ENCODE measurements at regions not wholly inside any gene's neighbourhood (a gene's known extent, or its start where the extent isn't known, plus 50 kb on each side); places are given as distances from the start of the nearest gene placed in this dataset.

DNA sequence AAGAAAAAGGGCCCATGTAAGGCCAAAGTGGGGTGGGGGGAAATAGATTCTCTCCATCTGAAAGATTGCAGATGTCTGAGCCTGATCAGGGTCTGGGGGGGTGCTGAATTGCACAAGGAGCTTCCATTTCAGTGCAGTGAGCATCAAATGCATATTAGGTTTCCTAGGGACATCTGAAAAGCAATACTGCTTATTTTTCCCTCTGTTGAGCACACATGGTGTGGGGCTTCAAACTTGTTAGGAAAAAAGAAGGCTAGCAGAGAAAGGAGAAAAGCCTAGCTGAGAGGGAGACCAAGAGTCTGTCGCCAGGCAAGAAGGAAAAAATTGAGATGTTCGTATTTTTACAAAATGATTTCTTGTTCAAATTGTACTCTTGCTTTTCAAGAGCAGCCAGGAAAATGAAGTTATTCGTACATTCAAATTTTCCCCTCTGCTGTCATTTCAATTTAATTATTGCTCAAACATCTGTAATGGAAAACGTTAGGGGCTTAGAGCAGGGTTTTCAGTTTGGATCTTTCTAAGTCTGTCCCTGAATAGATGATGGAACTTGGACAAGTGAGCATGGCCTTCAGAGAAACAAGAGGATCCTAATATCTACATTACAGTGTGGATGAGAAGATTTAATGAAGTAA is 191.9 kb upstream of the GAS1 start:
- H3K79me2 ChIP-seq (ENCODE audit: control insufficient read depth in 1 of 2, insufficient read depth in 2 of 2, low read length in 2 of 2) = no peaks in the 10 kb centered on the region
- H3K4me2 ChIP-seq (ENCODE audit: insufficient read depth in 1 of 2, low read depth in 2 of 2, low read length in 2 of 2) = no peak overlapping the region
- H2BK20ac ChIP-seq (ENCODE audit: low read length) = no peak overlapping the region
- H2BK15ac ChIP-seq (ENCODE audit: low read length) = no peak overlapping the region
- H3K79me1 ChIP-seq (ENCODE audit: low read depth, low read length) = no peaks in the 10 kb centered on the region
- H3K14ac ChIP-seq (ENCODE audit: insufficient read length) = no peak overlapping the region
- H2AK5ac ChIP-seq (ENCODE audit: low read depth, low read length) = no peak overlapping the region
- H3K56ac ChIP-seq (replicated peaks; ENCODE audit: insufficient read length, low read depth, low read length) = no peak overlapping the region
- CTCF ChIA-PET (ENCODE audit: partially characterized antibody) = interaction anchor here (0.6 to 0.7 kb wide), 2 partner anchors 511 to 589 kb away, joined by 3 read pairs; no protein-coding TSS in a partner anchor
- no peaks in the 10 kb centered on the region for H3K4me1 ChIP-seq (replicated peaks in 1 of 4; ENCODE audit: control insufficient read depth in 3 of 4, insufficient read depth in 4 of 4, low read length in 3 of 4)
- H3K9ac ChIP-seq (replicated peaks in 1 of 4; ENCODE audit: extremely low read depth in 1 of 4, low read depth in 3 of 4, low read length in 3 of 4) = no peak overlapping the region
- 85% methylated on average over 4 of the region's 4 CpGs; no CpG with 5 or more reads in 1 of the 2 experiments for WGBS, 2 experiments (ENCODE audit: extremely low coverage in 1 of 2, insufficient coverage in 1 of 2, insufficient read length in 1 of 2, insufficient replicate concordance in 2 of 2, low coverage in 1 of 2, low lambda C conversion rate in 2 of 2, missing lambda C conversion rate in 1 of 2)
- no peak overlapping the region for H3K27ac ChIP-seq (ENCODE audit: low read depth, low read length)
- no peak overlapping the region for H2BK5ac ChIP-seq (ENCODE audit: low read depth, low read length)
- no peak overlapping the region for H2BK120ac ChIP-seq (replicated peaks; ENCODE audit: low read depth, low read length)
- no peaks in the 10 kb centered on the region for H3K36me3 ChIP-seq (ENCODE audit: control insufficient read depth in 2 of 4, insufficient read depth in 4 of 4, low read length in 3 of 4)
- no peak overlapping the region for H4K8ac ChIP-seq (ENCODE audit: extremely low read depth, insufficient read depth, low read length)
- no peaks in the 10 kb centered on the region; the same call in 1 of the 2 replicates for H3K23me2 ChIP-seq (ENCODE audit: low read depth, low read length)
- H4K91ac ChIP-seq (replicated peaks; ENCODE audit: insufficient read length, low read length) = no peak overlapping the region
- H3K23ac ChIP-seq (ENCODE audit: insufficient read length) = no peak overlapping the region
- no peak overlapping the region for H2BK12ac ChIP-seq (ENCODE audit: low read depth, low read length)
- no peaks in the 10 kb centered on the region for H3K9me3 ChIP-seq (ENCODE audit: insufficient read depth in 2 of 2, low read depth in 1 of 2, low read length in 1 of 2)
- TF ChIP-seq TEAD4 (IDR thresholded peaks at IDR 0.05; ENCODE audit: low read depth, low read length) (no peak), ATF3 (IDR thresholded peaks at IDR 0.05; ENCODE audit: insufficient read depth, low read depth, low read length) (no peak), BRCA1 (IDR thresholded peaks at IDR 0.05; ENCODE audit: low read depth, low read length) (no peak), CREB1 (IDR thresholded peaks at IDR 0.05) (no peak), RAD21 (IDR thresholded peaks at IDR 0.05 in 1 of 2, conservative IDR thresholded peaks at IDR 0.05 in 1 of 2; ENCODE audit: low read depth in 2 of 2, low read length in 2 of 2) (no peak), SAP30 (IDR thresholded peaks at IDR 0.05; ENCODE audit: insufficient read depth, insufficient replicate concordance, low read length) (no peak), SP1 (IDR thresholded peaks at IDR 0.05; ENCODE audit: low read depth, low read length) (no peak)
- TF ChIP-seq, protein P1, sequence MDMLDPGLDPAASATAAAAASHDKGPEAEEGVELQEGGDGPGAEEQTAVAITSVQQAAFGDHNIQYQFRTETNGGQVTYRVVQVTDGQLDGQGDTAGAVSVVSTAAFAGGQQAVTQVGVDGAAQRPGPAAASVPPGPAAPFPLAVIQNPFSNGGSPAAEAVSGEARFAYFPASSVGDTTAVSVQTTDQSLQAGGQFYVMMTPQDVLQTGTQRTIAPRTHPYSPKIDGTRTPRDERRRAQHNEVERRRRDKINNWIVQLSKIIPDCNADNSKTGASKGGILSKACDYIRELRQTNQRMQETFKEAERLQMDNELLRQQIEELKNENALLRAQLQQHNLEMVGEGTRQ (IDR thresholded peaks at IDR 0.05; ENCODE audit: low read length) = no peak
- no peak for FAIRE-seq
- H4K20me1 ChIP-seq (replicated peaks in 1 of 2; ENCODE audit: control insufficient read depth in 1 of 2, insufficient read depth in 2 of 2, low read length in 2 of 2) = no peaks in the 10 kb centered on the region
- POLR2A ChIA-PET (ENCODE audit: partially characterized antibody) = no interaction called here
- no peak overlapping the region for H2AFZ ChIP-seq (ENCODE audit: low read length)
- no peak overlapping the region for H3K18ac ChIP-seq (ENCODE audit: extremely low read depth, low read length)
- no peak overlapping the region for H4K5ac ChIP-seq (ENCODE audit: insufficient read length, low read depth, low read length)
- no peak overlapping the region for H3K4ac ChIP-seq (replicated peaks; ENCODE audit: insufficient read length, low read depth, low read length)
- H3K4me3 ChIP-seq (ENCODE audit: extremely low read depth in 1 of 4, insufficient read depth in 2 of 4, low read depth in 3 of 4, low read length in 4 of 4) = no peak overlapping the region
- no peaks in the 10 kb centered on the region for H3K27me3 ChIP-seq (replicated peaks in 1 of 4; ENCODE audit: control insufficient read depth in 3 of 4, extremely low read depth in 1 of 4, insufficient read depth in 3 of 4, low read length in 3 of 4)
- DNase-seq (ENCODE audit: low read depth in 1 of 2, low spot score in 2 of 2) = no peak
